ENCODE measurements at regions not wholly inside any gene's neighbourhood (a gene's known extent, or its start where the extent isn't known, plus 50 kb on each side); places are given as distances from the start of the nearest gene placed in this dataset.
A peak's percentile ranks its signal among the peaks of the same experiment; 100 is the strongest.

DNA sequence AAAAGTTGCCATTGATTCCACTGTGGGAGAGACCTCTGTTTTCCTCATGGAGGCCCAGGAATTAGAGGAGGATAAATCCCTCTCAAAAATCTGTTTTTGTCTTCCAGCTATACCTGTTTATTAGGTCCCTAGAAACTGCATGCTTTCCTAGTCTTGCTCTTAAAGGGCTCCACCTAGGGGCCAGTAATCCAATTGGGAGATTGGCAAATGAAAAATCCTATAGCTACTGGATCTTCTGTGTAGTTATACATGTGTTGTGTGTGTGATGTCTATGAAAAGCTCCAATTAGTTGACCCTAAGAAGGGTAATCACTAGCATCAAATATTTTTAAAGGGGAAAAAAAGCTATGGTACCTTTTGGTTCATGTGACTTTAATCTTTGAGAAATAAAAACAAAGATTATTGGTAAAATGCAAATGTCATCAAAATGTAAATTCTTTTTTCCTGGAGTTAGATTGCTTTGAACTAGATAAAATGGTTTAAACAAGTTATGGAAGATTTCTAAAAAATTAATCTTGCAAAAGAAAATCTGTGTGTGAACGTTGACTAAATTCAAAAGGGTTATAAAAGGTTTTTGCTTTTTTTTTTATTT lies 63.4 kb upstream of the C1QTNF9B start:
- Histone ChIP-seq H3K4me1 (peaks cover 5% of the 10 kb centered on the region), H3K9me3 (no peaks in the 10 kb centered on the region), H3K27me3 (no peaks in the 10 kb centered on the region), H3K27ac (no peak overlapping the region), H3K4me3 (no peak overlapping the region), H3K36me3 (no peaks in the 10 kb centered on the region)
- TF ChIP-seq, protein P1, sequence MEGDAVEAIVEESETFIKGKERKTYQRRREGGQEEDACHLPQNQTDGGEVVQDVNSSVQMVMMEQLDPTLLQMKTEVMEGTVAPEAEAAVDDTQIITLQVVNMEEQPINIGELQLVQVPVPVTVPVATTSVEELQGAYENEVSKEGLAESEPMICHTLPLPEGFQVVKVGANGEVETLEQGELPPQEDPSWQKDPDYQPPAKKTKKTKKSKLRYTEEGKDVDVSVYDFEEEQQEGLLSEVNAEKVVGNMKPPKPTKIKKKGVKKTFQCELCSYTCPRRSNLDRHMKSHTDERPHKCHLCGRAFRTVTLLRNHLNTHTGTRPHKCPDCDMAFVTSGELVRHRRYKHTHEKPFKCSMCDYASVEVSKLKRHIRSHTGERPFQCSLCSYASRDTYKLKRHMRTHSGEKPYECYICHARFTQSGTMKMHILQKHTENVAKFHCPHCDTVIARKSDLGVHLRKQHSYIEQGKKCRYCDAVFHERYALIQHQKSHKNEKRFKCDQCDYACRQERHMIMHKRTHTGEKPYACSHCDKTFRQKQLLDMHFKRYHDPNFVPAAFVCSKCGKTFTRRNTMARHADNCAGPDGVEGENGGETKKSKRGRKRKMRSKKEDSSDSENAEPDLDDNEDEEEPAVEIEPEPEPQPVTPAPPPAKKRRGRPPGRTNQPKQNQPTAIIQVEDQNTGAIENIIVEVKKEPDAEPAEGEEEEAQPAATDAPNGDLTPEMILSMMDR (IDR thresholded peaks at IDR 0.05), result peak; percentile 69
- intact Hi-C loops (cut with DNase I), result no loop called here
- DNase-seq, result no peak
- peak; percentile 61 for ATAC-seq

DNA sequence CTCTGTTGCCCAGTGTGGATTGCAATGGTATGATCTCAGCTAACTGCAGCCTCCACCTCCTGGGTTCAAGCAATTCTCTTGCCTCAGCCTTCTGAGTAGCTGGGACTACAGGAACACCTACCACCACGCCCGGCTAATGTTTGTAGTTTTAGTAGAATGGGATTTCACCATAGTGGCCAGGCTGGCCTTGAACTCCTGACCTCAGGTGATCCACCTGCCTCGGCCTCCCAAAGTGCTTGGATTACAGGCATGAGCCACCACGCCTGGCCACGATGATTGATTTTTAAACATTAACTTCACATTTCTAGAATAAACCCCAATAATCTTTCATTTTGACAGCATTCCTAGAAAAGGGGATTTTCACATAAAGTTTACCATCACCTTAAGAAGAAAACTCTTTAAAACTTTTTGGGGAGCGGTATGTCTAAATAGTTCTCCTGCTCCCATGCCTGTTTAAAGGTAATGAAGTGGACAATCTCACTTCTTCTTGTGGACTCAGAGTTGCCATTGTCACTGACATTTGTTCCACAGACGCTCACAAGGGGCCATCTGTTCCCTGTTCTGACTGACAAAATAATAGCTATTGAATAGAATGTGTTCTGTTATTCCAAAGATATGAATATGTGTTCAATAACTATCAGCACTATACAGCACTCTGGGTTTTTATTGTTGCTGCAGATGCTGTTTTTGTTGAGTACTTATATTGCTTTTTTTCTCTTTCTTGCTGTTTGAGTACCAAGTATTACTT lies 66.1 kb upstream of the C1QTNF9B start:
- no peaks in the 10 kb centered on the region for H3K27me3 ChIP-seq
- no peak for ATAC-seq
- H3K36me3 ChIP-seq, result no peaks in the 10 kb centered on the region
- peaks cover 20% of the 10 kb centered on the region for H3K4me1 ChIP-seq
- no peaks in the 10 kb centered on the region for H3K9me3 ChIP-seq
- TF ChIP-seq, protein P1 (IDR thresholded peaks at IDR 0.05), result no peak
- no peak overlapping the region for H3K27ac ChIP-seq
- no peak for DNase-seq
- intact Hi-C loops (cut with DNase I), result no loop called here
- H3K4me3 ChIP-seq, result no peak overlapping the region

DNA sequence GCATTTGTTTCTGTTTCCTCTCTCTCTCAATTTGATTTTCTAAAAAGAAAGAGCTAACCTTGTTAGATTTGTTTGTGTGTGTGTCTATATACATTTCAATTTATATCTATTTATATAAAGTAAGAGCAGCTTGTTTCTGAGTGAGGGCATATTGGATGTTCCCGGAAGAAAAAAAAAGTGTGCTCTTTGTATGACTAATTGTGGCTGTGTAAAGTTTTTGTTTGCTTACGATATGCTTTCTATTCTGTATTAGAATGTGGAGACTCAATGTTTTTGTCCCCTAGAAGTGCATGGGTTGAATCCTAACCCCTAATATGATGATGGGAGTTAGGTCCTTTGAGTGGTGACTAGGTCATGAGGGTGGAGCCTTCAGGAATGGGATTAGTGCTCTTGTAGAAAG lies 66.6 kb upstream of the C1QTNF9B start:
- intact Hi-C loops (cut with DNase I), result no loop called here
- H3K27me3 ChIP-seq, result no peaks in the 10 kb centered on the region
- H3K9me3 ChIP-seq, result no peaks in the 10 kb centered on the region
- DNase-seq, result no peak
- TF ChIP-seq, protein P1 (IDR thresholded peaks at IDR 0.05), result no peak
- H3K4me3 ChIP-seq, result no peak overlapping the region
- peaks cover 20% of the 10 kb centered on the region for H3K4me1 ChIP-seq
- ATAC-seq, result no peak
- H3K27ac ChIP-seq, result no peak overlapping the region
- no peaks in the 10 kb centered on the region for H3K36me3 ChIP-seq

DNA sequence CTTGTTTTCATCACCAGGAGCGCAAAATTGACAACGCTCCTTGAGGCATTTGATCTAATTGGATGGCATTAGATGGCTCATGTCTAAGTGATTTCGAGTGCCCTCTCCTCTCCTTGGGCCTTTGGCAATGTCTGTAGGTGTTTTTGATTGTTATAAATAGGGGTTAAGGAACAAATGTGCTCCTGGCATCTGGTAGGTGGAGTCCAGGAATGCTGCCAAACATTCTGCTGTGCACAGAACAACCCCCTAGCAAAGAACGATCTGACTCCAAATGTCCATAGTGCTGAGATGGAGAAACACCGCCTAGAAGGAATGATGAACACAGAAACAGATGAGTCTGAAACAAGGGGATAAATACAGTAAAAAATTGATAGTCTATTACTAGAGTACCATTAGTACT lies 68.0 kb upstream of the C1QTNF9B start:
- H3K4me1 ChIP-seq, result peaks cover 28% of the 10 kb centered on the region
- no peak overlapping the region for H3K4me3 ChIP-seq
- TF ChIP-seq, protein P1 (IDR thresholded peaks at IDR 0.05), result no peak
- no peak for DNase-seq
- no peaks in the 10 kb centered on the region for H3K9me3 ChIP-seq
- no peak overlapping the region for H3K27ac ChIP-seq
- H3K36me3 ChIP-seq, result no peaks in the 10 kb centered on the region
- H3K27me3 ChIP-seq, result no peaks in the 10 kb centered on the region
- intact Hi-C loops (cut with DNase I), result no loop called here
- ATAC-seq, result peak; percentile 56

DNA sequence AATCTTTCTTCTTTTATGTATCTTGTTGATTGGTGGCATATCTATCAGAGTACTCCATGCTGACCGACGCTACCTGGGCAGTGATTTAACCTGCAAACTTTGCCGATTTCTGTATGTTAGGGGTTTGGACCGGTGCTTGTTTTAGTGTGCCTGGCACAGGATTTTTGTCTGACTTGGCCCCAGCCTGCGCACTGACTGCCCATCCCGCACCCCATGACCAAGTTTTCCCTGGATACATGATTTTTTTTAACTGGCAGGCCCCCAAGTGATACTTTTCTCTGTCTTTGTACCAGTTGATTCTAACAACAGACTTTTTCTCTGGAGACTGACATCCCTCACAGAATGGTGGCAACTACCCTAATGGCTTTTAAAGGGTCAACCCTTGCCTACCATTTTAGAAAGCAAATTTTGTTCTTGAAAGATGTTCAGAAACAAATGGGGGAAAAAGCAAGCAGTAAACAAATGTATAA lies 69.0 kb upstream of the C1QTNF9B start:
- H3K27ac ChIP-seq, result peak overlapping the region; percentile 59
- peak overlapping the region; percentile 11 for H3K4me3 ChIP-seq
- intact Hi-C loops (cut with DNase I), result no loop called here
- ATAC-seq (no peak), DNase-seq (no peak)
- no peaks in the 10 kb centered on the region for H3K27me3 ChIP-seq
- H3K9me3 ChIP-seq, result no peaks in the 10 kb centered on the region
- H3K4me1 ChIP-seq, result peaks cover 29% of the 10 kb centered on the region
- TF ChIP-seq, protein P1 (IDR thresholded peaks at IDR 0.05), result no peak
- no peaks in the 10 kb centered on the region for H3K36me3 ChIP-seq

All from upper lobe of right lung (tissue), 1 donor.